Activated T-cell treated with anti-CD3 and anti-CD28 coated beads, Interleukin-2, amount 50 U/mL, for 72 hours (primary cell): ENCODE measurements at regions not wholly inside any gene's neighbourhood (a gene's known extent, or its start where the extent isn't known, plus 50 kb on each side); places are given as distances from the start of the nearest gene placed in this dataset.

Experiments
- ATAC-seq, 2 donors: fragments of 150-1000 bp; cut with Tn5 transposase; replicated peaks in 1 of 2; 2 replicates each; pipeline ENCODE4 v1.10.0; 2021; ENCODE audit warnings: moderate library complexity in 2 of 2, mild to moderate bottlenecking in 1 of 2
- DNase-seq, 2 donors: peaks; one replicate each; pipeline ENCODE4 v3.0.0; 2021 to 2022; ENCODE audit warnings: mixed read lengths in 1 of 2
- H3K27ac Mint-ChIP-seq: one replicate; pipeline ENCODE4 v1.8.0; 2022; ENCODE audit warnings: mild to moderate bottlenecking, moderate library complexity, mixed read lengths
- H3K27me3 Mint-ChIP-seq: one replicate; pipeline ENCODE4 v1.8.0; 2022; ENCODE audit warnings: low read depth, mixed read lengths
- H3K36me3 Mint-ChIP-seq, 2 donors: one replicate each; pipeline ENCODE4 v1.8.0; 2022; ENCODE audit warnings: mixed read lengths in 2 of 2, mild to moderate bottlenecking in 1 of 2; ENCODE audit not compliant: insufficient read depth in 2 of 2
- H3K4me1 Mint-ChIP-seq: one replicate; pipeline ENCODE4 v1.8.0; 2022; ENCODE audit warnings: low read depth, mixed read lengths
- H3K4me3 Mint-ChIP-seq, 2 donors: one replicate each; pipeline ENCODE4 v1.8.0; 2022; ENCODE audit warnings: mild to moderate bottlenecking in 2 of 2, mixed read lengths in 2 of 2, moderate library complexity in 2 of 2
- H3K9me3 Mint-ChIP-seq, 2 donors: one replicate each; pipeline ENCODE4 v1.8.0; 2022; ENCODE audit warnings: mixed read lengths in 2 of 2

- DNase-seq (no peak), ATAC-seq (no peak)
- Mint-ChIP-seq H3K27ac (no peak overlapping the region), H3K4me1 (no peaks in the 10 kb centered on the region), H3K9me3 (peaks cover 12 to 18% of the 10 kb centered on the region in 2 donors), H3K4me3 (no peak overlapping the region), H3K27me3 (no peaks in the 10 kb centered on the region), H3K36me3 (peaks cover 2 to 5% of the 10 kb centered on the region in 2 donors)
Measured at GRCh38 chr7:53900856-53901528, 641.2 kb upstream of the VSTM2A start.

- Mint-ChIP-seq H3K36me3 (peaks cover 0 to 4% of the 10 kb centered on the region in 2 donors), H3K27me3 (no peaks in the 10 kb centered on the region), H3K4me1 (no peaks in the 10 kb centered on the region), H3K4me3 (no peak overlapping the region), H3K9me3 (peaks cover 10 to 27% of the 10 kb centered on the region in 2 donors), H3K27ac (no peak overlapping the region)
- no peak for DNase-seq
- ATAC-seq = no peak
Measured at GRCh38 chr7:53904355-53904754, 637.8 kb upstream of the VSTM2A start.

GRCh38 chr7:53917637-53918036 is 624.5 kb upstream of the VSTM2A start:
- Mint-ChIP-seq H3K27me3 (no peaks in the 10 kb centered on the region), H3K36me3 (no peaks in the 10 kb centered on the region), H3K4me3 (no peak overlapping the region), H3K27ac (no peak overlapping the region), H3K9me3 (peaks cover 13 to 15% of the 10 kb centered on the region in 2 donors), H3K4me1 (no peaks in the 10 kb centered on the region)
- ATAC-seq = no peak
- DNase-seq = no peak

GRCh38 chr7:53920011-53920410 is 622.2 kb upstream of the VSTM2A start:
- Mint-ChIP-seq H3K9me3 (peaks cover 7 to 16% of the 10 kb centered on the region in 2 donors), H3K36me3 (no peaks in the 10 kb centered on the region), H3K27ac (no peak overlapping the region), H3K4me1 (no peaks in the 10 kb centered on the region), H3K4me3 (no peak overlapping the region), H3K27me3 (no peaks in the 10 kb centered on the region)
- ATAC-seq (no peak), DNase-seq (no peak)

- Mint-ChIP-seq H3K9me3 (peaks cover 1 to 6% of the 10 kb centered on the region in 2 donors), H3K4me1 (no peaks in the 10 kb centered on the region), H3K36me3 (peaks cover 2% of the 10 kb centered on the region in 2 donors), H3K27ac (no peak overlapping the region), H3K27me3 (no peaks in the 10 kb centered on the region), H3K4me3 (no peak overlapping the region)
- DNase-seq (no peak), ATAC-seq (no peak)
Measured at GRCh38 chr7:53940483-53940882, 601.7 kb upstream of the VSTM2A start.

GRCh38 chr7:53947732-53948131 is 594.4 kb upstream of the VSTM2A start:
- Mint-ChIP-seq H3K4me3 (no peak overlapping the region), H3K4me1 (no peaks in the 10 kb centered on the region), H3K27ac (no peak overlapping the region), H3K36me3 (peaks cover 0 to 2% of the 10 kb centered on the region in 2 donors), H3K27me3 (no peaks in the 10 kb centered on the region), H3K9me3 (peaks cover 7 to 15% of the 10 kb centered on the region in 2 donors)
- ATAC-seq (no peak), DNase-seq (no peak)

- Mint-ChIP-seq H3K4me1 (no peaks in the 10 kb centered on the region), H3K27me3 (no peaks in the 10 kb centered on the region), H3K36me3 (peaks cover 0 to 2% of the 10 kb centered on the region in 2 donors), H3K27ac (no peak overlapping the region), H3K4me3 (no peak overlapping the region), H3K9me3 (peaks cover 7% of the 10 kb centered on the region in 2 donors)
- DNase-seq (no peak), ATAC-seq (no peak)
Measured at GRCh38 chr7:53965716-53966115, 576.5 kb upstream of the VSTM2A start.

GRCh38 chr7:53983480-53983879 is 558.7 kb upstream of the VSTM2A start:
- H3K4me3 Mint-ChIP-seq = no peak overlapping the region
- no peaks in the 10 kb centered on the region for H3K27me3 Mint-ChIP-seq
- H3K9me3 Mint-ChIP-seq = peaks cover 8 to 16% of the 10 kb centered on the region in 2 donors
- H3K4me1 Mint-ChIP-seq = no peaks in the 10 kb centered on the region
- H3K36me3 Mint-ChIP-seq = peaks cover 0 to 4% of the 10 kb centered on the region in 2 donors
- no peak for ATAC-seq
- no peak overlapping the region for H3K27ac Mint-ChIP-seq
- no peak for DNase-seq

- peaks cover 8 to 14% of the 10 kb centered on the region in 2 donors for H3K9me3 Mint-ChIP-seq
- peaks cover 0 to 4% of the 10 kb centered on the region in 2 donors for H3K36me3 Mint-ChIP-seq
- DNase-seq (no peak), ATAC-seq (no peak)
- H3K4me3 Mint-ChIP-seq = no peak overlapping the region
- H3K27me3 Mint-ChIP-seq = no peaks in the 10 kb centered on the region
- H3K4me1 Mint-ChIP-seq = no peaks in the 10 kb centered on the region
- no peak overlapping the region for H3K27ac Mint-ChIP-seq
Measured at GRCh38 chr7:53984776-53985175, 557.4 kb upstream of the VSTM2A start.

GRCh38 chr7:53988376-53988775 is 553.8 kb upstream of the VSTM2A start:
- H3K27me3 Mint-ChIP-seq = no peaks in the 10 kb centered on the region
- DNase-seq = no peak
- ATAC-seq = no peak
- no peak overlapping the region for H3K27ac Mint-ChIP-seq
- H3K4me1 Mint-ChIP-seq = no peaks in the 10 kb centered on the region
- no peak overlapping the region for H3K4me3 Mint-ChIP-seq
- H3K36me3 Mint-ChIP-seq = peaks cover 1 to 4% of the 10 kb centered on the region in 2 donors
- peaks cover 13 to 15% of the 10 kb centered on the region in 2 donors for H3K9me3 Mint-ChIP-seq

GRCh38 chr7:53993224-53993623 is 549.0 kb upstream of the VSTM2A start:
- DNase-seq (no peak), ATAC-seq (no peak)
- H3K27me3 Mint-ChIP-seq = no peaks in the 10 kb centered on the region
- H3K9me3 Mint-ChIP-seq = peaks cover 11 to 13% of the 10 kb centered on the region in 2 donors
- no peak overlapping the region for H3K4me3 Mint-ChIP-seq
- peaks cover 0 to 1% of the 10 kb centered on the region in 2 donors for H3K36me3 Mint-ChIP-seq
- no peak overlapping the region for H3K27ac Mint-ChIP-seq
- no peaks in the 10 kb centered on the region for H3K4me1 Mint-ChIP-seq

- no peaks in the 10 kb centered on the region for H3K4me1 Mint-ChIP-seq
Measured at GRCh38 chr7:53996876-53997275, 545.3 kb upstream of the VSTM2A start.

GRCh38 chr7:54014765-54015164 is 527.4 kb upstream of the VSTM2A start:
- Mint-ChIP-seq H3K27me3 (no peaks in the 10 kb centered on the region), H3K4me3 (no peak overlapping the region), H3K27ac (no peak overlapping the region), H3K4me1 (no peaks in the 10 kb centered on the region), H3K9me3 (peaks cover 12 to 14% of the 10 kb centered on the region in 2 donors), H3K36me3 (peaks cover 2% of the 10 kb centered on the region in 2 donors)
- no peak for ATAC-seq
- DNase-seq = no peak

More at GRCh38 chr7:53996876-53997275, 545.3 kb upstream of the VSTM2A start:
- H3K27ac Mint-ChIP-seq = no peak overlapping the region
- H3K36me3 Mint-ChIP-seq = no peaks in the 10 kb centered on the region
- ATAC-seq = no peak
- DNase-seq = no peak
- H3K27me3 Mint-ChIP-seq = no peaks in the 10 kb centered on the region
- H3K9me3 Mint-ChIP-seq = peaks cover 7 to 8% of the 10 kb centered on the region in 2 donors
- H3K4me3 Mint-ChIP-seq = no peak overlapping the region

GRCh38 chr7:54015251-54015650 is 526.9 kb upstream of the VSTM2A start:
- Mint-ChIP-seq H3K27me3 (no peaks in the 10 kb centered on the region), H3K36me3 (peaks cover 2% of the 10 kb centered on the region in 2 donors), H3K4me3 (no peak overlapping the region), H3K9me3 (peaks cover 11 to 14% of the 10 kb centered on the region in 2 donors), H3K4me1 (no peaks in the 10 kb centered on the region), H3K27ac (no peak overlapping the region)
- ATAC-seq (no peak), DNase-seq (no peak)
